ENCODE measurements at regions not wholly inside any gene's neighbourhood (a gene's known extent, or its start where the extent isn't known, plus 50 kb on each side); places are given as distances from the start of the nearest gene placed in this dataset.
A peak's percentile ranks its signal among the peaks of the same experiment; 100 is the strongest.

DNA sequence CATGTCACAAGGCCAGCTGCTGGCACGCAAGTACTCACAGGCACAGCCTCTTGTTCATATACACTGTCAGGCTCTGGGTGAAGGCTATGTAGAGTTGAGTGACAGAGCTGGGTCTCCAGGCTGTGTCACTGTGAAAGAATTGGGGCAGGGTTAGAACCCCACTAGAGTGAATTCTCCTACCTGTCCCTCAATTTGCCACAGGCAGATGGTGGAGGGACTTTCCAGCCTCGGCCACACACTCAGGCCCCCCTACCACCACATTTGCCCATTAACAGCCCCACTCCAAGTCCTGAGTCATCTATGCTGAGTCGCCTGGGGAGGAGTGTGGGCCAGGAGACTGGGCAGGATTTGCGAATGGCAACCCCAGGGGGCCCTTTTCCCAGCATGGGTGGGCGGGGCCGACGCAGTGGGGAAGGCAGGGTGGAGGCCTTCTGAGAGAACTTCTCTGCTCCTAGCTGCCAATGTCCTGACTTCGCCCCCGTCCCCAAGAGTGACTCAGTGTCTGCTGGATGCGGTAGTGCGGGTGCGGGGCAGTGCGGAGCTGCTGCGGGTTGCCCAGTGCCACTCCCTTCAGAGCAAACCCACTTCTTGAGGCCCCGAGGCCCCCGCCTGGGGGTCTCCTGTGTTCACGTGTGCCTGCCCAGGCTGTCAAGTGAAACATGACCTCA, 50.3 kb upstream of the PSD2 start:
- in situ Hi-C loops (cut with MboI; ENCODE audit: low sequenced_read_pairs, unreplicated experiment) = no loop called here
- TF ChIP-seq, protein P1, sequence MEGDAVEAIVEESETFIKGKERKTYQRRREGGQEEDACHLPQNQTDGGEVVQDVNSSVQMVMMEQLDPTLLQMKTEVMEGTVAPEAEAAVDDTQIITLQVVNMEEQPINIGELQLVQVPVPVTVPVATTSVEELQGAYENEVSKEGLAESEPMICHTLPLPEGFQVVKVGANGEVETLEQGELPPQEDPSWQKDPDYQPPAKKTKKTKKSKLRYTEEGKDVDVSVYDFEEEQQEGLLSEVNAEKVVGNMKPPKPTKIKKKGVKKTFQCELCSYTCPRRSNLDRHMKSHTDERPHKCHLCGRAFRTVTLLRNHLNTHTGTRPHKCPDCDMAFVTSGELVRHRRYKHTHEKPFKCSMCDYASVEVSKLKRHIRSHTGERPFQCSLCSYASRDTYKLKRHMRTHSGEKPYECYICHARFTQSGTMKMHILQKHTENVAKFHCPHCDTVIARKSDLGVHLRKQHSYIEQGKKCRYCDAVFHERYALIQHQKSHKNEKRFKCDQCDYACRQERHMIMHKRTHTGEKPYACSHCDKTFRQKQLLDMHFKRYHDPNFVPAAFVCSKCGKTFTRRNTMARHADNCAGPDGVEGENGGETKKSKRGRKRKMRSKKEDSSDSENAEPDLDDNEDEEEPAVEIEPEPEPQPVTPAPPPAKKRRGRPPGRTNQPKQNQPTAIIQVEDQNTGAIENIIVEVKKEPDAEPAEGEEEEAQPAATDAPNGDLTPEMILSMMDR (IDR thresholded peaks at IDR 0.05; ENCODE audit: borderline replicate concordance, control extremely low read depth, extremely low read depth, insufficient read depth, missing control alignments) = no peak
- no peak for DNase-seq (ENCODE audit: low spot score)

DNA sequence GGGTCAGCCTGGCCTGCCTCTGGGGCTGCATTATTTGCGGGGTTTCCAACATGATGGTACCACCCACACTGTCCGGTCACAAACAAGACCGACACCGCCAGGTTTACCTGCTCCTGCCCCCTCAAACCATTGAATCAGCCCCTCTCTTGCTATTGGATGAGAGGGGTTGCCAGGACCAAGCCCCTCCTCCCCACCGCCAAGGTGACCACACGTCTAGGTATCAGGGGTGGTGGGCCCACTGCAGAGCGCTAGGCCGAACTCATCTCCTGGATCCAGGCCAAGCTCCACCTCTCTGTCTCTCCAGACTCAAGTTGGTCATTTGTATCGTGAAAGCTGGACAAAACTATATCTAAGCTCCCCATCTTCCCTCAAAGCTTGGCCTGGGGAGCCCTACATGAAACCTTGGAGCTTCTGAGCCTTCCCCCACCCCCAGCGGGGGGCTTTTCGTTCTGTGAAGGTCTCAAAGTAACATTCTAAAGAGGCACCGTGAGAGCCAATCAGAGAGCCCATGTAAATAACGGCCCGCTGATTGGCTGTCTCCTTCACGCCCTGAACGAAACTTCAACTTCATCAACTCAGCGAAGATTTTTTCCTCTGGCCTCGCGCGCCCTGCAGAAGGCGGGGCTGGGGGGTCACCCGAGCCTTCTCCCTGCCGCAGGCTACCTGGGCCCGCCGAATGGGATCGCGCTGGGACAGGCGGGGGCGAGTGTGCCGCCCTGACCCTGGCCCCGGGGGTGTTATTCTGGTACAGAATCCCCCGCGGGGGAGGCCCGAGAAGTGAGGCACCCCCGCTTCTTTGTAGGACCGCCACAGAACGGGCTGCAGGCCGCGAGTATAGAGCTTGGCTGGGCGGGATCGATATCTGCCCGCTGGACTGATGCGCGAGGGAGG, 49.6 kb upstream of the PSD2 start:
- peak; percentile 80 for DNase-seq (ENCODE audit: low spot score)
- TF ChIP-seq, protein P1 (IDR thresholded peaks at IDR 0.05; ENCODE audit: borderline replicate concordance, control extremely low read depth, extremely low read depth, insufficient read depth, missing control alignments) = no peak

More for the DNA sequence above, 49.6 kb upstream of the PSD2 start:
- in situ Hi-C loops (cut with MboI; ENCODE audit: low sequenced_read_pairs, unreplicated experiment) = no loop called here

Data from GM13976 (cell line).